ENCODE measurements at regions not wholly inside any gene's neighbourhood (a gene's known extent, or its start where the extent isn't known, plus 50 kb on each side); places are given as distances from the start of the nearest gene placed in this dataset.

DNA sequence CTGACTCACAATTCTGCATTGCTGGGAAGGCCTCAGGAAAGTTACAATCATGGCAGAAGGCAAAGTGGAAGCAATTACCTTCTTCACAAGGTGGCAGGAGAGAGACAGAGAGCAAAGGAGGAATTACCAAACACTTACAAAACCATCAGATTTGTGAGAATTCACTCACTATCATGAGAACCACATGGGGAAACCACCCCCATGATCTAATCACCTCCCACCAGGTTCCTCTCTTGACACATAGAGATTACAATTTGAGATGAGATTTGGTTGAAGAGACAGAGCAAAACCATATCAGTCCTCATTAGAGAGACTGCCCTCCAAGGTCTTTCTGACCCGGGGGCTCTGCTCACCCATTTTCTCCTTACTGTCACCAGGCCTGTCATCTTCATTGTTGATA is 1582.3 kb upstream of the TMEM132C start:
- no peak for DNase-seq (ENCODE audit: low read depth, low spot score)
- in situ Hi-C loops (cut with HindIII; ENCODE audit: low pct_unique_long_range_greater_than_20kb, low sequenced_read_pairs): no loop called here

DNA sequence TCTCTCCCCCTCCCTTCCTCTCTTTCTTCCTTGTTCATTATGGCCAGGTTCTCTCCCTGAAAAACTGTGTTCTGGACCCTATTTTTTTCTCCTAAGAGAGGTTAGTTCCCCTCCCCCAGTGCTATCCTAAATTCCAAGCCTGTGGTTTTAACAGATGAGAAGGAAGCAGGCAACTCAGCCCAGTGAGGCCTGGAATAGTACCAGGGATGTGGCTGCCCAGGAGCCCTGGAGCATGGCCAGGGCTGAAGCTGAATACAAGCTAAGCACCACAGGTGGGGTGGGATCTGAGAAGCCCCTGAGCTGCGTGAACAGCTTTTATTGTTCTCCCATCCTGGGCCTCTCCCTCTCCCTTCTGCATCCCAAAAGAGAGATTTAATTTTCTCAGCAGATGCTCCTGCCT is 1581.3 kb upstream of the TMEM132C start:
- in situ Hi-C loops (cut with HindIII; ENCODE audit: low pct_unique_long_range_greater_than_20kb, low sequenced_read_pairs): no loop called here
- DNase-seq (ENCODE audit: low read depth, low spot score): no peak

DNA sequence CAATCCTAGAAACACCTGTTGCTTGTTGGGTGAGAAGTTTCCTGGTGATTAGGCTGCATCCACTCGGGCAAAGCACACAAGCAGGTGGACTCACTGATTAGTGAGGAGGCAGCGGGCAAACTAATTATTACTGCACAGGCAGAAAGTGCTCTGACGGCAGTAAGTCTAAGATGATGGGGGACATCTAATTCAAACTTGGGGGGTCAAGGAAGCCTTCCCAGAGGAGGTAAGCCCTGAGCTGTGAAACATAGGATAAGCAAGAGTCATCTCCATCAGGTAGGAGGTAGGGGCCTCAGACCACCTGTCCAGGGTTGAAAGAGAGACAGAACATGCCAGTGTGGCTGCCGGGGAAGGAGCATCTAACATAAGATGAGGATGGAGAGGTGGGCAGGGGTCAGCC is 1578.4 kb upstream of the TMEM132C start:
- DNase-seq (ENCODE audit: low read depth, low spot score): no peak
- in situ Hi-C loops (cut with HindIII; ENCODE audit: low pct_unique_long_range_greater_than_20kb, low sequenced_read_pairs): no loop called here

DNA sequence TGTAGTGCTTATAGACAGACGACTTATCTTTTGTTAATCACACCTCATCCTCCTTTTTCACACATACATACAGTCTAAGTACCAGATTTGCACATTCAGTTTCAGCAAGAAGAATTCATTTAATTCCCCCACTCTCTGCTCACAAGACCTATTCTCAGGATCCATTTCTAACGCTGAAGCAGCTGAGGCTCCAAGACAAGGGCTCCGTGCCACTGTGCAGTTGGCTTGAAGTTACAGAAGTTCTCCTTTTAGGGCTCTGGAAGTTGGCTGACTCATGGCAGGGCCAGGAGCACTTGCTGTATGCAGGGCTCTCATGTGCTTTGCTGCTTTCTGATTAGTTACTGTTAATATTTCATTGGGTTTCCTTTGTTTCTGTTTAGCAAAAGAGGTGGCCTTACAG is 1566.9 kb upstream of the TMEM132C start:
- no peak for DNase-seq (ENCODE audit: low read depth, low spot score)
- in situ Hi-C loops (cut with HindIII; ENCODE audit: low pct_unique_long_range_greater_than_20kb, low sequenced_read_pairs): no loop called here

DNA sequence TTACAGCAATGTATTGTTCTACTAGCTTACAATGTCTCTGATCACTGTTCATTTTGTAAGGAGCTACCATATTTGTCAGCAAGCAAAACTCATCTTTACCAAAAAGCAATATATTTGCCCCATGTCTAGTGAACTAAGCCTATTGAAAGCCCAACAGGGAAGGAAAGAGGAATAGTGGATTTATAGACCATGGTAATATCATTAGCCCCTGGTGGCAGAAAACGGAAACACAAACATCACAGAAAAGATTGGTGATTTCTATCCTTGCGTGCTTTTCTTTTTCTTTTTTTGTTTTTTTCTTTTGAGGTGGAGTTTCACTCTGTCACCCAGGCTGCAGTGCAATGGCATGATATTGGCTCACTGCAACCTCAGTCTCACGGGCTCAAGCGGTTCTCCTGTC is 1562.4 kb upstream of the TMEM132C start:
- DNase-seq (ENCODE audit: low read depth, low spot score): peak; percentile 29
- in situ Hi-C loops (cut with HindIII; ENCODE audit: low pct_unique_long_range_greater_than_20kb, low sequenced_read_pairs): no loop called here

DNA sequence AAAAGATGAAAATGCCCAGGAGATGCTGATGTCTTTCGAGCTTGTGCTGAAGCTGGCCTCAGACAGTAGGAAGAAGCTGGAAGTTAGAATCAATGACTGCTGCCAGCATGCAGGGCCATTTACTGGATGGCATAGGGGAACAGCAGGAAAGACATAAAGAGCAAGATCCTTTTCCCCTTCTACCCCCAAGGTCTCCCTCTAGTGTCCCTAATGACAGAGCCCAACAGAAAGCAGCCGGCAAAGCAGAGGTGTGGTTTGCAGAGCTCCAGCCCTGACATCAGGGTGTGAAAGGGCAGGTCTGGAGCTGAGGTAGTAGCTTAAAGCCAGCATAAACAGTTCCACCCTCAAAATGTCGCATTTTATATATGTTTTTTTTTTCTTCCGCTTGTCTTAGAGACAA is 1560.7 kb upstream of the TMEM132C start:
- in situ Hi-C loops (cut with HindIII; ENCODE audit: low pct_unique_long_range_greater_than_20kb, low sequenced_read_pairs): no loop called here
- no peak for DNase-seq (ENCODE audit: low read depth, low spot score)

DNA sequence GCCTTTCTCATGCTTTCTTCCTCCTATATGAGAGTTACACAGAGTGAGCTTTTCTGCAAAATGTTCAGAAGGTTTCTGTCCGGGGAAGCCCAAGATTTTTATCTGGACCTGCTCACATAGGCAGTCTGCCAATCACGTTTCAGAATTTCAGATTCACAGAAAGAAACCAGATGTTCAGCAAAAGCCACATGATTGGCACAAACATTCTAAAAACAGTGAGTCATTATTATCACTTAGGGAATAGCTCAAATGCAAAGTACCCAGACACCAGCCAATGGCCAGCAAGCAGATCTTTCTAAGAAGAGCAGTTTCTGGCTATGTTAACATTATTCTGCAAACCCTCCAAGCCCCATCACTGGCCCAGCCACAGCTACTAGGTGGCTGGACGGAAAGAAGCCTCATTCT is 1558.5 kb upstream of the TMEM132C start:
- DNase-seq (ENCODE audit: low read depth, low spot score): no peak
- in situ Hi-C loops (cut with HindIII; ENCODE audit: low pct_unique_long_range_greater_than_20kb, low sequenced_read_pairs): no loop called here

DNA sequence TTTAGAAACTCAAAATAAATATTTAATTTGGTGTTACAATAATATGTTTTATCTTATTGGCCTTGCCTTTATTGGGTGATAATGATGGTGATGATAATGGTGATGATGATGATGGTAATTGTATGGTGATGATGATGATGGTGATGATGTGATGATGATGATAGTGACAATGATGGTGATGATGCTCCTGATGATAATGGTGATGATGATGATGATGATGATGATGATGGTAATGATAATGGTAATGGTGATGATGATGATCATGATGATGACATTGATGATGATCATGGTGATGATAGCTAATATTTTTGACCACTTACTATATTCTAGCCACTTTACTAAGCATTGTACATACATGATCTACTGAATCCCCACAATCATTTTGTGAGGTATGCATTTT is 1548.6 kb upstream of the TMEM132C start:
- in situ Hi-C loops (cut with HindIII; ENCODE audit: low pct_unique_long_range_greater_than_20kb, low sequenced_read_pairs): no loop called here
- no peak for DNase-seq (ENCODE audit: low read depth, low spot score)

DNA sequence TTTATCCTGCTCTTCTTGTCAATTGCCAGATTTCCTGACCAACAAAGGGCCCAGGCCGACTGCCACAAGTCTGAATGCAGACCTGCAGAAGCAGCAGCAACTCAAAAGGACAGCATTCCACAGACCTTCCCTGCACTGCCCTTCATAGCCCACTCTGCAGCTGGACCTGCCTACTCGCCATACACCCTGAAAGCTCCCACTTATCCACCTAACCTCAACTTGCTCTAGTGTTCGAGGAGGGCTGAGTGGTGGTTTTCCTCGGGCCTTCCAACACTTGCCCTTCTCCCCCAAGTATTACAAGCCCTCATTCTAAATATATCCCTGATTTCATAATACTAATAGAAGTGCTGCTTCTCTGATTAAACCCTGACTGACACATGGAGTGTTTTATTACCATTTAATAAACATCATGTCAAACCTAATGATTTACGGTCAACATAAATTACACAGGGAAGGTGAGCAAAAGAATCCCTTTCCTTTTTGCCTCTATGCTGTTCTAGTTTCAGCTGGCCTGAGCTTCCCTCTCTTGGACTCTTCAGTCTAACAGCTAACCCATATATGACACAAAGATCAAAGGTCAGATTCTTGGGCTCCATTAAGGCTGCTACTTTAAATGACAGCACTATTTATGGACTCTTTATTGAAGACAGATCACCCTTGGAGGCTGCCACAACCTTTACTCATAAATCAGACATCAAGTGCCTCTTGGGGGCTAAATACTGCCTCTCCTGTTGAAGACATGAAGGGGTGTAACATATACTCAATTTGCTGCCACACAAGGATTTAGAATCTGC is 1546.9 kb upstream of the TMEM132C start:
- in situ Hi-C loops (cut with HindIII; ENCODE audit: low pct_unique_long_range_greater_than_20kb, low sequenced_read_pairs): no loop called here
- no peak for DNase-seq (ENCODE audit: low read depth, low spot score)

DNA sequence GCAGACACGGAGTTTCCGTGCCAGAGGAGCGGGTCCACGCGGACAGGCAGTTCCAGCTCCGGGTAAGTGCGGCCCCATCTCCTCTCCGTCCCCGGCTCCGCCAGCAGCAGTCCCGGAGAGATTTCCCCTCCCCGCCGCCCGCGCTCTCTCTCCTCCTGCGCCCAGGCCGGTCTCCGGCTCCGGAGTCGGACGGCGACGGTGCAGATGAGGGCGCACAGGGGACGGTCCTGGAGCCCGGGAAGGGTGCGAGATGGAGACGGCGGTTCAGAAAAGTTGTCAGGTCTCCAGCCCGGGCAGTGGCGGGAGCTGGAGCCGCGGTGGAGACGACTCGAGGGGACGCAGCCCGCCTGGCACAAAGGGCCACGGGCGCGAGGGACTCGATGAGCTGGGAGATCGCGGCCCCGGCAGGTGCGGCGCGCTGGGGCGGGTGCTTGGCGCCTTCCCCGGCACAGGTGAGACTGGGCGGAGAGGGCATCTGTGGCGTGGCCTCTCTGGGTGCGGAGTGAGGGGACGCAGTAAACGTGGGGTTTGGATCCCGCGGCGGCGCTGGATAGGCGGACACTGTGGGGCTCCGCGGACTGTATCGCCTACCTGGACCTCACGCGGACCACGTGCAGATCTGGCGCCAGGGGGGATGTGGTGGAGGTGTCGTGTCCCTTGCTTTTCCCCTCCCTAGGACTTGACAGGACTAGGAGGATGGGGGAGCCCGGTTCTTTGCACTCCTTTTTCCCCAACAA is 1540.3 kb upstream of the TMEM132C start:
- DNase-seq (ENCODE audit: low read depth, low spot score): no peak
- in situ Hi-C loops (cut with HindIII; ENCODE audit: low pct_unique_long_range_greater_than_20kb, low sequenced_read_pairs): no loop called here

DNA sequence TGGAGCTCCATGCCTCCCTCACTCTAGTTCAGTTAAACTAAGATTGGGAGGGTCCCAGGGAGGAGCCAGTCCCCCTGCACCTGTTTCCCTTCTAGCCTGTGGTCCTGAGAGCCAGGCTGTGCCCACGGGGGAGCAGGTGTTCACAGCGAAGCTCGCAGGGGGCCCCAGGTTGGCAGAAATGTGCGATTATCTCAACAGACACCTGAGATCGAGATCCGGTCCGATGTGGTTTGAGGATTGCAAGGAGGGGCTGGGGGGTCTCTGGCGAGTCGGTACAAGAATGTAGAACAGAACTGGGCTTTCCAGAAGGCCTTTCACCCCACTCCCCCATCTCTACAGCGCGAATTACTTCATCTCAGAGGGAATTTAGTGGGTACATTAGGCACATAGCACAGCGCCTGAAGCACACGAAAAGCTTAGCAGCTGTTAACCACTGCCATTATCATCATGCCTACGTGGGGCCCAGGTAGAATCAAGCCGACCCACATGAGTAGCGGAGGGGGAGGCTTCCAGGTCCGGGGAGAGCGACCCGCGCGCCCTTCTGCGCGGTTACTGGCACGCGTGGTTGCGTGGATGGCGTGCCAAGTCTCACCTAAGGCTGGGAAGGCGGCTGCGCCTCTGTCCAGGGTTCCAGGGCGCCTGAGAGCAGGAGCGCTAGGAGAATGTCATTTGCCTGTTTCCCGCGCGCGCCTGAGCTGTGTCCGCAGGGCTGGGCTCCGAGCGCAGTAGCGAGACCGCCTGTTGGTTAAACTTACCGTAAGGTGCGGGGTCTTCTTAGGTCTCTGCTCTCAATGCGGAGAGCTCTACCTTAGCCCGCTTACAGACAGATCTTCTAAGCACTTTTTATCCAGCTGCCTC is 1539.5 kb upstream of the TMEM132C start:
- in situ Hi-C loops (cut with HindIII; ENCODE audit: low pct_unique_long_range_greater_than_20kb, low sequenced_read_pairs): no loop called here
- no peak for DNase-seq (ENCODE audit: low read depth, low spot score)

DNA sequence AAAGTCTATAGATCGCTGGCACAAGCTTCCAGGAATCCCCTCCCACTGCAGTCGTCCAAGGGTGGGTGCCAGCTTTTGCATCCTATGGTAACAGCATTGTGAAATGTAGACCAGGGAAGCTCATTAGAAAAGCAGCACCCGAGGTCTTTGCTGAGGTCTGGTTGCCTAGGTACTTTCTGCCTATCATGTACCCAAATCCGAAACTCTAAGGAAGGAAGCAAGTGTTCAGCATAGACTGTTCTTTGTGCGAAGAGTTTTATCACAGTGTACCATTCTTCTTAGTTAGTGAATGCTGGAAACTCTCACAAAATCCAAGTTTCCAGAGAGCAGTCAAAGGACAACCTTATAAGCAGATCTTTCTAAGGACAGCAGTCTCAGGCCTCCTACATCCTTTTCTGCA is 1532.7 kb upstream of the TMEM132C start:
- no peak for DNase-seq (ENCODE audit: low read depth, low spot score)
- in situ Hi-C loops (cut with HindIII; ENCODE audit: low pct_unique_long_range_greater_than_20kb, low sequenced_read_pairs): no loop called here

DNA sequence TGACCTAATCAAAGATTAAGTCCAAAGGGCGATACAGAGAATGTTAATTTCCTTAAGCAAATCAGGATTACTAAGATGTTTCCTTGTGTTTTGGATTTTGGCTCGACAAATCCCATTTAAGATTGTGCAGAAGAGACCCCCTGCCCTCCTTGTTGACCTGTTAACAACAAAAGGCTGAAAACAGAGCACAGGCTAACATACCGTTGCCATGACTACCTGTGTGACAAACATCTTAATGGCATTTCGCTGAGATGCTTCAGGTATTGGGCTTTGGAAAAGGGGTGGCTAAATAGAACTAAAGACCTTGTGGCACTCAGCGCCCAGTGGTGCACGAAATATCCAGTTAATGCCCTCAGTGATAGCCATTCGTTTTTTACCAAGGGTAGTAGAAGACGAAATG is 1532.3 kb upstream of the TMEM132C start:
- in situ Hi-C loops (cut with HindIII; ENCODE audit: low pct_unique_long_range_greater_than_20kb, low sequenced_read_pairs): no loop called here
- no peak for DNase-seq (ENCODE audit: low read depth, low spot score)

DNA sequence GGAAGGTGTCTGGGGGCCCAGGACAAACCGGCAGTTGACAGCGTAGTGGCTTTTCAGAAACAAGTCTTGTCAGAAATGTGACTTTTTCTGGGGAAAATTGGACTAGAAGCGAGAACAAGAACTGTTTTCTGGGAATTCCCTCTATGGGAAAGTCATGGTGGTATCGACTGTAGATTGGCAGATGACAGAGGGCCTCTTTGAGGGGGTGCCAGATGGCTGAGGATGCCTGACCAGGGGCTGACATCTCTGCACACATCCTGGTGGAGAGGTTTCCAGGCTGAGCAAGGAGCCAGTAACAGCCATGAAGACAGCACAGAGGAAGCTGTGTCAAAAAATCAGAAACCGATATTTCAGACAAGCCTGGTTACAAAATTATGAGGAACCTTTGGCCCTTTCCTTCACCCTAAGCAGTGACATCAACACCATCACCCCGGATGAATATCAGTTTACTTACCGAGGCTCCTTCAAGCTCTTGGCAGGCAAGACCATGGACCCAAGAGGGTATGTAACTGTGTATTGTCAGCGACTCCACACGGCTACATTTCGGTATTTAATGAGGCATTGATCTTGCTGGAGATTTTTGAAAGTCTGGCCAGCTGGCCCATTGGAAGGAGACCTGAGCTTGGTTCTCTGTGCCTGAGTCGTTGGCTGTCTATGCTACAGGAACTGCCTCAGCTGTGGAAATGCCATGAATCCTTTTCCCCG is 1525.3 kb upstream of the TMEM132C start:
- DNase-seq (ENCODE audit: low read depth, low spot score): no peak
- in situ Hi-C loops (cut with HindIII; ENCODE audit: low pct_unique_long_range_greater_than_20kb, low sequenced_read_pairs): no loop called here

DNA sequence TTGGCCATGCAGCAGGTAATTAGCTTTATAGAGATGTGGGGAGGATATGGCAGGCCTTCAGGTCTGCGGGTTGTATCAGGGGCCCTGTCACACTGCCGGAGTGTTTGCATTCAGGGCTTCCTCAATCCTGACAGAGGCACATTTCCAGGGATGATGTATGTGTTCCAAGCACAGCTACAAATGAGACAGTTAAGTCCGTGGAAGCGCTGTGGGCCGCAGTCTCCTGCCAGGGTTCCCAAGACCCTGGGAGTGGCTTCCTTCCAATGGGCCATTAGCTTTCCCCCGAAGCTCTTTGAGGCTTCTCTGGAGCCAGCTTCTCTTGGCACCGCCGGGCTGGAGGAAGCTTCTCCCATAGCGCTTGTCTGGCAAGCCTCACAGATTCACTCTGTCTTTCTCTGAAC is 1524.7 kb upstream of the TMEM132C start:
- in situ Hi-C loops (cut with HindIII; ENCODE audit: low pct_unique_long_range_greater_than_20kb, low sequenced_read_pairs): no loop called here
- DNase-seq (ENCODE audit: low read depth, low spot score): no peak

DNA sequence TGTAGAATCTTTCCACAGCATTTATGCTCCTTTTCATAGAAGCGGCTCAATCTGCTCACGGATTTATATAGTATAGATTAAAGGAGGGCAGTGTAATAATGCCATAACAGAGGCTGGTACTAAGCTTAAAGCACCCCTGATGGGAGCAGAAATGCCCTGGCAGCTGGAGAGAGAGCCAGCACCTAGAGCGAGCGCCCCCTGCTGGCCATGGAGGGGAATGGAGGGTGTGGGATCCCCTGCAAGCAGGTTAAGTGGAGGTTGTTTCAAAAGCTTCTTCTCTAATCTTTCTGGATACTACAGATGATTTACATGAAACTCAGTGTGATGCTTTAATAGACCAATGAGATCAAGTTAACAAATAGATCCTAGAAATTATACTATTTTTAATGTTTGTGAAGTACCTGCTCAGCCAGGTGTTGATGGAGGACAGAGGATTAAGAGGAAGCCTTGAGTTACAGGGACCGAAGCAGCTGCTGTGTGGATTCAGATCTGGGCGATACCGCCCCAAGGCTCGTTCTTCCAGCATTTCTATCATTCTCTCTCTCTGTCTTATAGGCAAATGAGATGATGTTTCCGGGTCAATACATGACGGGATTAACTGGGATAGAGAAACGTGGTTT is 1519.3 kb upstream of the TMEM132C start:
- in situ Hi-C loops (cut with HindIII; ENCODE audit: low pct_unique_long_range_greater_than_20kb, low sequenced_read_pairs): no loop called here
- DNase-seq (ENCODE audit: low read depth, low spot score): peak; percentile 57

DNA sequence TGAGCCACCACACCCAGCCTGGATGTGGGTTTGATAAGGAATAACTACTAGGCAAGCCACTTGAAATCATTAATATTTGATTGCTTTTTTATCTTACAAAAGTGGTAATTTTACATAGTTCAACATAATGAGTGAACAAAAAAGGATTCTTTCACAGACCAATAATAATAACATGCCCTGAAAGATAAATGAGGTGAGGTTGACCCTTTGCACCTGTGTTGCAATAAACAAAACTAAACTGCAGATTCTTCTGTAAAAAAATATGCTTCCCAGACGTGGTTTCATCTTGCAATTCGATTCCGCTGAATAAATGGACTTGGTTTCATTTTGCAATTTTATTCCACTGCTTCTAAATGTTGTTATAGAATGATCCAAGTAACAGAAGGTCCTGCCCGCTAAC is 1514.9 kb upstream of the TMEM132C start:
- no peak for DNase-seq (ENCODE audit: low read depth, low spot score)
- in situ Hi-C loops (cut with HindIII; ENCODE audit: low pct_unique_long_range_greater_than_20kb, low sequenced_read_pairs): no loop called here

Measured in SK-MEL-5 (cell line).